ENCODE measurements at regions not wholly inside any gene's neighbourhood (a gene's known extent, or its start where the extent isn't known, plus 50 kb on each side); places are given as distances from the start of the nearest gene placed in this dataset.

GRCh38 chr2:3066831-3067230 lies 310.8 kb downstream of the EIPR1 start:
- Histone ChIP-seq H2AFZ (replicated peaks) (no peak overlapping the region), H3K36me3 (no peaks in the 10 kb centered on the region), H3K27ac (no peak overlapping the region), H3K79me2 (ENCODE audit: low read depth) (no peaks in the 10 kb centered on the region), H3K4me1 (no peaks in the 10 kb centered on the region), H4K20me1 (ENCODE audit: low read depth) (no peaks in the 10 kb centered on the region), H3K9me3 (ENCODE audit: low read depth) (no peaks in the 10 kb centered on the region), H3K27me3 (no peaks in the 10 kb centered on the region), H3K4me2 (no peak overlapping the region), H3K9ac (no peak overlapping the region), H3F3A (ENCODE audit: low read depth) (no peaks in the 10 kb centered on the region), H3K4me3 (no peak overlapping the region)
- Mint-ChIP-seq H3K4me3 (no peak overlapping the region), H3K27me3 (ENCODE audit: insufficient read depth, low read depth) (peaks cover 3% of the 10 kb centered on the region), H3K36me3 (no peaks in the 10 kb centered on the region), H3K4me1 (peaks cover 1% of the 10 kb centered on the region), H3K9me3 (no peaks in the 10 kb centered on the region), H3K27ac (no peak overlapping the region)
- TF ChIP-seq EZH2phosphoT487 (IDR thresholded peaks at IDR 0.05) = no peak
- TF ChIP-seq, protein P1, sequence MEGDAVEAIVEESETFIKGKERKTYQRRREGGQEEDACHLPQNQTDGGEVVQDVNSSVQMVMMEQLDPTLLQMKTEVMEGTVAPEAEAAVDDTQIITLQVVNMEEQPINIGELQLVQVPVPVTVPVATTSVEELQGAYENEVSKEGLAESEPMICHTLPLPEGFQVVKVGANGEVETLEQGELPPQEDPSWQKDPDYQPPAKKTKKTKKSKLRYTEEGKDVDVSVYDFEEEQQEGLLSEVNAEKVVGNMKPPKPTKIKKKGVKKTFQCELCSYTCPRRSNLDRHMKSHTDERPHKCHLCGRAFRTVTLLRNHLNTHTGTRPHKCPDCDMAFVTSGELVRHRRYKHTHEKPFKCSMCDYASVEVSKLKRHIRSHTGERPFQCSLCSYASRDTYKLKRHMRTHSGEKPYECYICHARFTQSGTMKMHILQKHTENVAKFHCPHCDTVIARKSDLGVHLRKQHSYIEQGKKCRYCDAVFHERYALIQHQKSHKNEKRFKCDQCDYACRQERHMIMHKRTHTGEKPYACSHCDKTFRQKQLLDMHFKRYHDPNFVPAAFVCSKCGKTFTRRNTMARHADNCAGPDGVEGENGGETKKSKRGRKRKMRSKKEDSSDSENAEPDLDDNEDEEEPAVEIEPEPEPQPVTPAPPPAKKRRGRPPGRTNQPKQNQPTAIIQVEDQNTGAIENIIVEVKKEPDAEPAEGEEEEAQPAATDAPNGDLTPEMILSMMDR (IDR thresholded peaks at IDR 0.05) = no peak
- TF ChIP-seq EZH2 (IDR thresholded peaks at IDR 0.05) = no peak
- DNase-seq (ENCODE audit: low spot score) = no peak

DNA sequence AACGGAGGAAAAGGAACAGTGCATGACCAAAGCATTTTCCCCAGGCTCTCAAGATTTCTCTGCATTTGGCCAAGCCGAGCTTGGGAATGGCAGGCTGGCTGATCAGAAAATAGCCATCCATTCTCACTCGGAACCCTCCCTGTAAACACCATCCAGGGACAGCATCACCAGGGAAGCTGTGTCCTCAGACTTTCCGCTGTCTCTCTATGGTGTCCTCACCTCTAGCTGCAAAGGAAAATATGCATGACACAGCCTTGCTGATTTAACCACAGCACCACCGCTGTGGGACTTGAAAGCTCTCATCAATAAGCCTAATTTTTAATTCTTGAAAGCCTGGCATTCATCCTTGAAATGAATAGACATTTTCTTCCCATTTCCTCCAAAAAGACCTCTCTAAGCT lies 311.7 kb downstream of the EIPR1 start:
- no peak overlapping the region for H3K9ac ChIP-seq
- no peak for DNase-seq (ENCODE audit: low spot score)
- no peak overlapping the region for H3K4me3 ChIP-seq
- no peaks in the 10 kb centered on the region for H3F3A ChIP-seq (ENCODE audit: low read depth)
- H4K20me1 ChIP-seq (ENCODE audit: low read depth) = no peaks in the 10 kb centered on the region
- no peak overlapping the region for H3K4me2 ChIP-seq
- TF ChIP-seq, protein P1 (IDR thresholded peaks at IDR 0.05) = no peak
- TF ChIP-seq EZH2phosphoT487 (IDR thresholded peaks at IDR 0.05) (no peak), EZH2 (IDR thresholded peaks at IDR 0.05) (no peak)
- no peaks in the 10 kb centered on the region for H3K27me3 Mint-ChIP-seq (ENCODE audit: insufficient read depth, low read depth)
- H3K4me3 Mint-ChIP-seq = no peak overlapping the region
- H3K27ac Mint-ChIP-seq = no peak overlapping the region
- H3K36me3 Mint-ChIP-seq = no peaks in the 10 kb centered on the region
- no peaks in the 10 kb centered on the region for H3K27me3 ChIP-seq
- no peaks in the 10 kb centered on the region for H3K9me3 ChIP-seq (ENCODE audit: low read depth)
- no peak overlapping the region for H2AFZ ChIP-seq (replicated peaks)
- H3K27ac ChIP-seq = no peak overlapping the region
- no peaks in the 10 kb centered on the region for H3K9me3 Mint-ChIP-seq
- no peaks in the 10 kb centered on the region for H3K4me1 Mint-ChIP-seq
- no peaks in the 10 kb centered on the region for H3K79me2 ChIP-seq (ENCODE audit: low read depth)
- no peaks in the 10 kb centered on the region for H3K4me1 ChIP-seq
- no peaks in the 10 kb centered on the region for H3K36me3 ChIP-seq

GRCh38 chr2:3062476-3063260 lies 314.9 kb downstream of the EIPR1 start:
- Histone ChIP-seq H3K9me3 (ENCODE audit: low read depth) (no peaks in the 10 kb centered on the region), H3K4me2 (no peak overlapping the region), H4K20me1 (ENCODE audit: low read depth) (no peaks in the 10 kb centered on the region), H3K4me1 (no peaks in the 10 kb centered on the region), H3K79me2 (ENCODE audit: low read depth) (no peaks in the 10 kb centered on the region), H3K27ac (no peak overlapping the region), H3F3A (ENCODE audit: low read depth) (no peaks in the 10 kb centered on the region), H3K27me3 (no peaks in the 10 kb centered on the region), H3K36me3 (no peaks in the 10 kb centered on the region), H3K4me3 (no peak overlapping the region), H2AFZ (replicated peaks) (no peak overlapping the region), H3K9ac (no peak overlapping the region)
- H3K36me3 Mint-ChIP-seq = no peaks in the 10 kb centered on the region
- DNase-seq (ENCODE audit: low spot score) = no peak
- no peak overlapping the region for H3K27ac Mint-ChIP-seq
- no peak overlapping the region for H3K4me3 Mint-ChIP-seq
- peaks cover 3% of the 10 kb centered on the region for H3K4me1 Mint-ChIP-seq
- H3K9me3 Mint-ChIP-seq = no peaks in the 10 kb centered on the region
- H3K27me3 Mint-ChIP-seq (ENCODE audit: insufficient read depth, low read depth) = no peaks in the 10 kb centered on the region
- TF ChIP-seq, protein P1 (IDR thresholded peaks at IDR 0.05) = no peak
- TF ChIP-seq EZH2 (IDR thresholded peaks at IDR 0.05) = no peak
- TF ChIP-seq EZH2phosphoT487 (IDR thresholded peaks at IDR 0.05) = no peak
